ENCODE measurements at regions not wholly inside any gene's neighbourhood (a gene's known extent, or its start where the extent isn't known, plus 50 kb on each side); places are given as distances from the start of the nearest gene placed in this dataset.

DNA sequence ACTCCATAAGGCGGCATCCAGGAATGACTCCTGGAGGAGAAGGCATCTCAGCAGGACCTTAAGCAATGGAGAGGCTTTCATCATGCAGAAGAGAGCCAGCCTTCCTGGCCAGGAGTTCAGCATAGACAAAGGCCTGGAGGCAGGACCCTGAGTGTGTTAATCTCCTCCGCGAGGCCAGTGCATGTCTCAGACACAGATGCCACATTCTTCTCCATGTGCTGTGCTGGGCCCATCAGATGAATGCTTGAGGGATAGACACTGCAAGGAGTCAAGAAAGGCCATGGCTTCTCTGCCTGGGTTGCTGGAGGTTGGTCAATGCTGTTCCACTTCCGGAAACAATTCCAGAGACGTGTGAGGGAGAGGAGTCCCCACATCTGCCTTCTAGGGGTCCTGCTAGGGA, 147.5 kb downstream of the IRX5 start:
- DNase-seq = no peak
- TF ChIP-seq, protein P1, sequence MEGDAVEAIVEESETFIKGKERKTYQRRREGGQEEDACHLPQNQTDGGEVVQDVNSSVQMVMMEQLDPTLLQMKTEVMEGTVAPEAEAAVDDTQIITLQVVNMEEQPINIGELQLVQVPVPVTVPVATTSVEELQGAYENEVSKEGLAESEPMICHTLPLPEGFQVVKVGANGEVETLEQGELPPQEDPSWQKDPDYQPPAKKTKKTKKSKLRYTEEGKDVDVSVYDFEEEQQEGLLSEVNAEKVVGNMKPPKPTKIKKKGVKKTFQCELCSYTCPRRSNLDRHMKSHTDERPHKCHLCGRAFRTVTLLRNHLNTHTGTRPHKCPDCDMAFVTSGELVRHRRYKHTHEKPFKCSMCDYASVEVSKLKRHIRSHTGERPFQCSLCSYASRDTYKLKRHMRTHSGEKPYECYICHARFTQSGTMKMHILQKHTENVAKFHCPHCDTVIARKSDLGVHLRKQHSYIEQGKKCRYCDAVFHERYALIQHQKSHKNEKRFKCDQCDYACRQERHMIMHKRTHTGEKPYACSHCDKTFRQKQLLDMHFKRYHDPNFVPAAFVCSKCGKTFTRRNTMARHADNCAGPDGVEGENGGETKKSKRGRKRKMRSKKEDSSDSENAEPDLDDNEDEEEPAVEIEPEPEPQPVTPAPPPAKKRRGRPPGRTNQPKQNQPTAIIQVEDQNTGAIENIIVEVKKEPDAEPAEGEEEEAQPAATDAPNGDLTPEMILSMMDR (IDR thresholded peaks at IDR 0.05) = no peak

DNA sequence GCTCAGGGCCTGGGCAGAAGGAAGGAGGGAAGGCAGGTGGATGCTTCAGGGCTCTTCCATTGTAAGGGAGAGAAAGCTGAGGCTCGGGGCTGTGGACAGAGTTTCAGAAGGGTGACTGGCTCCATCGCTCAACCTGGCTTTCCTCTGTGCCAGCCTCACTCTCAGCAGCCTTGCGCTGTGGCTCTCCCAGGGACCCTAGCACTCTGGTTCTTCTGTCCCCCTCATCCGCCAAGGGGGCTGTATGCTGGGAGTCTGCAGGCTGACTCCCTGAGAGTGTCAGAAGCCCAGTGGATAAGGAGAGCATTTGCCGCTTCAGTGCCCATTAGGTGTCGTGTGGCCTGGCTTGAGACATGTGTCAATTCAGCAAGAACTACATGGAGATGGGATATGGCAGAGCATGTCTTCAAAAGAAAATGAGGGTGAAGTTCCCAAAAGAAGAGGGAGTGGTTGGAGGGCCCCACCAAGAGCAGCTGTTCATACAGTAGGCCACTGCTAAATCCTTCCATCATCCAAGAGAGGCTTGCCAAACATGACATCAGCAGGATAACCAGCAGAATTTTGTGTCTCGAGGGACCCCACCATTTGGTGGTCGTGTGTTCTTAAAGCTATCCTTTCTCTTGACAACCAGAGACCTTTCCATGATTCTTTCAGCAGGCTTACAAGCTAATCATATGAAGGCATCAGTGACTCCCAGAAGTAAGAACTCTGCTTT, 148.2 kb downstream of the IRX5 start:
- H3K9me3 ChIP-seq = no peaks in the 10 kb centered on the region
- no peaks in the 10 kb centered on the region for H3K27me3 ChIP-seq
- intact Hi-C loops (cut with DNase I) = no loop called here
- TF ChIP-seq, protein P1 (IDR thresholded peaks at IDR 0.05) = no peak
- no peaks in the 10 kb centered on the region for H3K36me3 ChIP-seq
- H3K27ac ChIP-seq = no peak overlapping the region
- no peak for DNase-seq
- H3K4me1 ChIP-seq = no peaks in the 10 kb centered on the region
- H3K9ac ChIP-seq (ENCODE audit: low read depth in 2 of 2, low read length in 2 of 2) = no peak overlapping the region
- H3K4me3 ChIP-seq = no peak overlapping the region

More for the DNA sequence above, 147.5 kb downstream of the IRX5 start:
- Histone ChIP-seq H3K9ac (ENCODE audit: low read depth in 2 of 2, low read length in 2 of 2) (no peak overlapping the region), H3K4me1 (no peaks in the 10 kb centered on the region), H3K4me3 (no peak overlapping the region), H3K27me3 (no peaks in the 10 kb centered on the region), H3K36me3 (no peaks in the 10 kb centered on the region), H3K27ac (no peak overlapping the region), H3K9me3 (no peaks in the 10 kb centered on the region)
- intact Hi-C loops (cut with DNase I) = no loop called here

DNA sequence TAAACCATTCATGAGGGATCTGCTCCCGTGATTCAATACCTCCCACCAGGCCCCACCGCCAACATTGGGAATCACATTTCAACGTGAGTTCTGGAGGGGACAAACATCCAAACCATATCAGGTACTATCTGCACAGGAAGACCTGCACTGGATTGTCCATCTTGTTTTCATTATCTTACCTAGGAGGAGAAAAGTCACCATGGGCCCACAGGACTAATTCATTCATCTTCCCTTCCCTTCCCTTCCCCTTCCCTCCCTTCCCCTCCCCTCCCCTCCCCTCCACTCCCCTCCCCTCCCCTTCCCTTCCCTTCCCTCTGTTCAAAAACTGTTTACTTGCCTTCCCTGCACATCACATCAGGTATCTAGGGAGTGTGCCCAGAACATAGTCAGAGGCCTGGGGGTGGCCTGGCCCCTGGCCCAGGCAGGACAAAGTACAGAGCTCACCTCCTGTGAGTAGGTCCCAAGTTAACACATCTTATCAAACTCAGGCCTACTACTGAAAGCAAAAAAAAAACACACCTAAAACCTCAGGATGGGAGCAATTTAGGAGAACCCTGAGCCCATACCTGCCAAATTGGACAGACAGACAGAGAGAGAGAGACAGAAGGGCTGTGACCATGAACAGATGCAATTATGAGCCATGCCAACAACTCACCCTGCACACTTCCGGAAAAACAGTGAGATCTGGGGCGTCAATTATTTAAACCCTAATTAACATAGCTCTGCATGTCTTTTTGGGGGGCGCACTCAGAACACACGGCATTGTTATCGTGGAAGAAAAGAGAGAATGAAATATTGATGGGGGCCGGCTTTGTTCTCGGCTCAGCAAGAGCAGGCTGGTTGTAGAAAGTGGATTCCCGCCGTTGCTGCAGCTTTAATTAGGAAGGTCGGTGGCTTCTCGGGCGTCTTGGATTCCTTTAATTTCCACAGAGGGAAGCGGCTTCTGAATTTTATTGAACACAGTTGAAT, 151.2 kb downstream of the IRX5 start:
- intact Hi-C loops (cut with DNase I) = no loop called here
- Histone ChIP-seq H3K27me3 (no peaks in the 10 kb centered on the region), H3K9me3 (no peaks in the 10 kb centered on the region), H3K4me3 (no peak overlapping the region), H3K27ac (no peak overlapping the region), H3K4me1 (no peaks in the 10 kb centered on the region), H3K36me3 (no peaks in the 10 kb centered on the region), H3K9ac (ENCODE audit: low read depth in 2 of 2, low read length in 2 of 2) (no peak overlapping the region)
- no peak for DNase-seq
- TF ChIP-seq, protein P1 (IDR thresholded peaks at IDR 0.05) = no peak

DNA sequence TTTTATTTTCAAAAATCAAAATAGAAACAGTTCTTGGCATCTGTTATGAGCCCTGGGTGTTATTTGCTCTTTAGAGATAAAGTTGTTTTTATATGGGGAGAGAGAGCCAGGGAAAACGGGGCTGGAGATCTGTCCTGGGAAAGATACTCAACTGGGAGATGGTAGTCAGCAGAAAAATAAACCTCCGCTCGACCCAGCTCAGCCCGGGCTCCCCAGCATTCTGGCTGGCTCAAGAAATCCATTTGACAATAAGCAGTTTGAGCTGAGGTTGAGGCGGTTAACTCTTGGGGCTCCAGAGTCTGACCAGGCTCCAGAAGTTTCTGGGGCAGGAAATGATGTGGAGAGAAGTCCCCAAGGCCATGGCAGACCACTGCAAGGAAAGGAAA, 151.9 kb downstream of the IRX5 start:
- Histone ChIP-seq H3K4me1 (no peaks in the 10 kb centered on the region), H3K27ac (no peak overlapping the region), H3K9me3 (no peaks in the 10 kb centered on the region), H3K4me3 (no peak overlapping the region), H3K27me3 (no peaks in the 10 kb centered on the region), H3K36me3 (no peaks in the 10 kb centered on the region), H3K9ac (ENCODE audit: low read depth in 2 of 2, low read length in 2 of 2) (no peak overlapping the region)
- no peak for DNase-seq
- intact Hi-C loops (cut with DNase I) = no loop called here
- TF ChIP-seq, protein P1 (IDR thresholded peaks at IDR 0.05) = no peak

DNA sequence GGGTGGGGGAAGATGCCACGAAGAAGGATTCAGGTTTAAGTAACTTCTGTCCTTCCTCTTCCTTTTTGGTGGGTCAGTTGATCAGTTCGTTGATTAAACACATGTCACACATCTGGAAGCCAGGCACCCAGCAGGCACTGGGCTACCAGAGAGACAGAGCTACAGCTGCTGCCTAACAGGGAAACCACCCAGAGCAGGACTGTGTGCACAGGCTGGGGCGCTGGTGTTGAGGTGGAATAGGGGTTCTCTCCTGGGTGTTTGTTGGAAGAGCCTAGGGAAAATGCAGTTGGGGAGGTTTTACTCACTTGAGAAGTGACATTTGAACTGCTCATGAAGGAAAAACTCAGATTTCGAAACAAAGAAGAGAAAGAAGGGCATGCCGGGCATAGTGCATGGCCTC, 152.4 kb downstream of the IRX5 start:
- H3K4me3 ChIP-seq = no peak overlapping the region
- H3K9me3 ChIP-seq = no peaks in the 10 kb centered on the region
- DNase-seq = no peak
- intact Hi-C loops (cut with DNase I) = no loop called here
- no peaks in the 10 kb centered on the region for H3K4me1 ChIP-seq
- no peaks in the 10 kb centered on the region for H3K27me3 ChIP-seq
- H3K36me3 ChIP-seq = no peaks in the 10 kb centered on the region
- no peak overlapping the region for H3K27ac ChIP-seq
- TF ChIP-seq, protein P1 (IDR thresholded peaks at IDR 0.05) = no peak
- no peak overlapping the region for H3K9ac ChIP-seq (ENCODE audit: low read depth in 2 of 2, low read length in 2 of 2)
